WTC11 (cell line): ENCODE measurements at regions not wholly inside any gene's neighbourhood (a gene's known extent, or its start where the extent isn't known, plus 50 kb on each side); places are given as distances from the start of the nearest gene placed in this dataset.

ENCODE experiments used
- JUN ChIP-seq: sonication (generic); formaldehyde crosslinking; IDR thresholded peaks from 2 replicates; pipeline ENCODE4 v1.8.0; 2023; ENCODE audit warnings: mild to moderate bottlenecking, missing genetic modification reagents
- NFYB ChIP-seq: sonication (generic); formaldehyde crosslinking; conservative IDR thresholded peaks from 2 replicates; pipeline ENCODE4 v1.8.0; 2022; ENCODE audit warnings: low read depth, missing genetic modification reagents
- ZNF138 ChIP-seq: sonication (generic); formaldehyde crosslinking; conservative IDR thresholded peaks from 2 replicates; pipeline ENCODE4 v1.8.1; 2022; ENCODE audit warnings: mild to moderate bottlenecking, moderate library complexity, missing genetic modification reagents
- TF ChIP-seq, protein P1 (sequence below): fragments of 200-600 bp; IDR thresholded peaks from 2 replicates; pipeline ENCODE4 v1.8.0; 2022; ENCODE audit warnings: antibody characterized with exemption
- TF ChIP-seq, protein P2 (sequence below): sonication (generic); formaldehyde crosslinking; IDR thresholded peaks from 2 replicates; pipeline ENCODE4 v1.8.1; 2023; ENCODE audit warnings: mild to moderate bottlenecking, missing genetic modification reagents, borderline replicate concordance
- TF ChIP-seq, protein P3 (sequence below): sonication (generic); formaldehyde crosslinking; IDR thresholded peaks from 2 replicates; pipeline ENCODE4 v1.8.0; 2022; ENCODE audit warnings: mild to moderate bottlenecking, missing genetic modification reagents

DNA sequence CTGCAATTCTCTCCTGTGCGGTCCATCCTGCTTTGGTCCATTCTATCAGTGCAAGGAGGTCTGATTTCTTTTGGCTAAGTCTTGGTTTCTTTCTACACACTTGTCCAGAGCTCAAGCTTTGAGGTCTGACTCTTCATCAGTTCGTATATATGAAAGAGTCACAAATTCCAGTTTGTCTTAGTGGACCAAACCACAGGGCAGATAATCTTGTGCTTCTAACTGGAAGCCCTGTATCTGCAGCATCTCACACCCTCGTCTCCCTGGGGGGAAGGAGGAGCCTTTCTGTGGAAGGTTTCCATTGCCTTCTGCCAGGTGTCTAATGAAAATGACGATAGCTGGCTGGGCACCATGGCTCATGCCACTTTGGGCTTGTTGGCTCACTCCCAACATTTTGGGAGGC lies 148.5 kb downstream of the SPP2 start:
- TF ChIP-seq, protein P1, sequence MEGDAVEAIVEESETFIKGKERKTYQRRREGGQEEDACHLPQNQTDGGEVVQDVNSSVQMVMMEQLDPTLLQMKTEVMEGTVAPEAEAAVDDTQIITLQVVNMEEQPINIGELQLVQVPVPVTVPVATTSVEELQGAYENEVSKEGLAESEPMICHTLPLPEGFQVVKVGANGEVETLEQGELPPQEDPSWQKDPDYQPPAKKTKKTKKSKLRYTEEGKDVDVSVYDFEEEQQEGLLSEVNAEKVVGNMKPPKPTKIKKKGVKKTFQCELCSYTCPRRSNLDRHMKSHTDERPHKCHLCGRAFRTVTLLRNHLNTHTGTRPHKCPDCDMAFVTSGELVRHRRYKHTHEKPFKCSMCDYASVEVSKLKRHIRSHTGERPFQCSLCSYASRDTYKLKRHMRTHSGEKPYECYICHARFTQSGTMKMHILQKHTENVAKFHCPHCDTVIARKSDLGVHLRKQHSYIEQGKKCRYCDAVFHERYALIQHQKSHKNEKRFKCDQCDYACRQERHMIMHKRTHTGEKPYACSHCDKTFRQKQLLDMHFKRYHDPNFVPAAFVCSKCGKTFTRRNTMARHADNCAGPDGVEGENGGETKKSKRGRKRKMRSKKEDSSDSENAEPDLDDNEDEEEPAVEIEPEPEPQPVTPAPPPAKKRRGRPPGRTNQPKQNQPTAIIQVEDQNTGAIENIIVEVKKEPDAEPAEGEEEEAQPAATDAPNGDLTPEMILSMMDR: no peak
- TF ChIP-seq, protein P2, sequence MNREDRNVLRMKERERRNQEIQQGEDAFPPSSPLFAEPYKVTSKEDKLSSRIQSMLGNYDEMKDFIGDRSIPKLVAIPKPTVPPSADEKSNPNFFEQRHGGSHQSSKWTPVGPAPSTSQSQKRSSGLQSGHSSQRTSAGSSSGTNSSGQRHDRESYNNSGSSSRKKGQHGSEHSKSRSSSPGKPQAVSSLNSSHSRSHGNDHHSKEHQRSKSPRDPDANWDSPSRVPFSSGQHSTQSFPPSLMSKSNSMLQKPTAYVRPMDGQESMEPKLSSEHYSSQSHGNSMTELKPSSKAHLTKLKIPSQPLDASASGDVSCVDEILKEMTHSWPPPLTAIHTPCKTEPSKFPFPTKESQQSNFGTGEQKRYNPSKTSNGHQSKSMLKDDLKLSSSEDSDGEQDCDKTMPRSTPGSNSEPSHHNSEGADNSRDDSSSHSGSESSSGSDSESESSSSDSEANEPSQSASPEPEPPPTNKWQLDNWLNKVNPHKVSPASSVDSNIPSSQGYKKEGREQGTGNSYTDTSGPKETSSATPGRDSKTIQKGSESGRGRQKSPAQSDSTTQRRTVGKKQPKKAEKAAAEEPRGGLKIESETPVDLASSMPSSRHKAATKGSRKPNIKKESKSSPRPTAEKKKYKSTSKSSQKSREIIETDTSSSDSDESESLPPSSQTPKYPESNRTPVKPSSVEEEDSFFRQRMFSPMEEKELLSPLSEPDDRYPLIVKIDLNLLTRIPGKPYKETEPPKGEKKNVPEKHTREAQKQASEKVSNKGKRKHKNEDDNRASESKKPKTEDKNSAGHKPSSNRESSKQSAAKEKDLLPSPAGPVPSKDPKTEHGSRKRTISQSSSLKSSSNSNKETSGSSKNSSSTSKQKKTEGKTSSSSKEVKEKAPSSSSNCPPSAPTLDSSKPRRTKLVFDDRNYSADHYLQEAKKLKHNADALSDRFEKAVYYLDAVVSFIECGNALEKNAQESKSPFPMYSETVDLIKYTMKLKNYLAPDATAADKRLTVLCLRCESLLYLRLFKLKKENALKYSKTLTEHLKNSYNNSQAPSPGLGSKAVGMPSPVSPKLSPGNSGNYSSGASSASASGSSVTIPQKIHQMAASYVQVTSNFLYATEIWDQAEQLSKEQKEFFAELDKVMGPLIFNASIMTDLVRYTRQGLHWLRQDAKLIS: no peak
- TF ChIP-seq NFYB: no peak
- TF ChIP-seq JUN (CRISPR knock-in tag): no peak
- TF ChIP-seq, protein P3, sequence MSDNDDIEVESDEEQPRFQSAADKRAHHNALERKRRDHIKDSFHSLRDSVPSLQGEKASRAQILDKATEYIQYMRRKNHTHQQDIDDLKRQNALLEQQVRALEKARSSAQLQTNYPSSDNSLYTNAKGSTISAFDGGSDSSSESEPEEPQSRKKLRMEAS (CRISPR knock-in tag): no peak
- TF ChIP-seq ZNF138 (CRISPR knock-in tag): no peak
